Mesendoderm (in vitro differentiated cells): ENCODE measurements at regions not wholly inside any gene's neighbourhood (a gene's known extent, or its start where the extent isn't known, plus 50 kb on each side); places are given as distances from the start of the nearest gene placed in this dataset.

Source experiments
- DNase-seq: peaks from one replicate; pipeline ENCODE4 v3.0.0; 2013
- H2AK5ac ChIP-seq: 2 replicates; pipeline ENCODE4 v1.6.1; 2013; ENCODE audit warnings: low read length, inconsistent platforms
- H2BK120ac ChIP-seq: 2 replicates; pipeline ENCODE4 v1.6.1; 2013; ENCODE audit warnings: low read depth, mild to moderate bottlenecking, low read length, moderate library complexity, mixed read lengths
- H2BK15ac ChIP-seq: replicated peaks from 2 replicates; pipeline ENCODE4 v1.6.1; 2013; ENCODE audit warnings: low read depth, mild to moderate bottlenecking, moderate library complexity
- H2BK5ac ChIP-seq: 2 replicates; pipeline ENCODE4 v1.6.1; 2013; ENCODE audit warnings: low read length, inconsistent platforms
- H3K18ac ChIP-seq: 2 replicates; pipeline ENCODE4 v1.6.1; 2013; ENCODE audit warnings: mild to moderate bottlenecking, low read length, mixed read lengths
- H3K23ac ChIP-seq: one replicate; pipeline ENCODE4 v1.6.1; 2013; ENCODE audit warnings: low read length
- H3K27ac ChIP-seq: 2 replicates; pipeline ENCODE4 v1.5.1; 2013; ENCODE audit warnings: low read depth, mild to moderate bottlenecking, inconsistent platforms, low read length, moderate library complexity
- H3K27me3 ChIP-seq: 2 replicates; pipeline ENCODE4 v1.6.1; 2013; ENCODE audit warnings: low read length, control low read depth, mild to moderate bottlenecking, inconsistent platforms; ENCODE audit not compliant: insufficient read depth, poor library complexity
- H3K36me3 ChIP-seq: 2 replicates; pipeline ENCODE4 v1.6.1; 2013; ENCODE audit warnings: low read length, inconsistent platforms; ENCODE audit not compliant: control insufficient read depth, insufficient read depth
- H3K4ac ChIP-seq: one replicate; pipeline ENCODE4 v1.6.1; 2013; ENCODE audit warnings: low read depth, mild to moderate bottlenecking, low read length, moderate library complexity
- H3K4me1 ChIP-seq: 2 replicates; pipeline ENCODE4 v1.6.1; 2013; ENCODE audit warnings: low read depth, low read length, inconsistent platforms; ENCODE audit not compliant: control insufficient read depth
- H3K4me2 ChIP-seq: 2 replicates; pipeline ENCODE4 v1.6.1; 2013; ENCODE audit warnings: low read length
- H3K4me3 ChIP-seq: 2 replicates; pipeline ENCODE4 v1.5.1; 2013; ENCODE audit warnings: mild to moderate bottlenecking, low read length
- H3K56ac ChIP-seq: one replicate; pipeline ENCODE4 v1.6.1; 2013; ENCODE audit warnings: low read length
- H3K79me1 ChIP-seq: 2 replicates; pipeline ENCODE4 v1.6.1; 2013; ENCODE audit warnings: low read length, inconsistent platforms
- H3K79me2 ChIP-seq: 2 replicates; pipeline ENCODE4 v1.6.1; 2013; ENCODE audit warnings: mild to moderate bottlenecking, low read length; ENCODE audit not compliant: control insufficient read depth, insufficient read depth
- H3K9ac ChIP-seq: 2 replicates; pipeline ENCODE4 v1.6.1; 2013; ENCODE audit warnings: low read length, inconsistent platforms
- H4K5ac ChIP-seq: one replicate; pipeline ENCODE4 v1.6.1; 2013; ENCODE audit warnings: low read length
- H4K8ac ChIP-seq: one replicate; pipeline ENCODE4 v1.6.1; 2013; ENCODE audit warnings: low read depth, mild to moderate bottlenecking, control low read depth, low read length, moderate library complexity
- WGBS: extraction: QIAGEN DNeasy Blood & Tissue Kit; methylation state at CpG from one replicate; pipeline ENCODE4 v1.1.7; 2013; ENCODE audit warnings: low lambda C conversion rate, missing lambda C conversion rate; ENCODE audit not compliant: insufficient coverage; ENCODE audit errors: extremely low coverage; 5-methylcytosine and 5-hydroxymethylcytosine counted together

DNA sequence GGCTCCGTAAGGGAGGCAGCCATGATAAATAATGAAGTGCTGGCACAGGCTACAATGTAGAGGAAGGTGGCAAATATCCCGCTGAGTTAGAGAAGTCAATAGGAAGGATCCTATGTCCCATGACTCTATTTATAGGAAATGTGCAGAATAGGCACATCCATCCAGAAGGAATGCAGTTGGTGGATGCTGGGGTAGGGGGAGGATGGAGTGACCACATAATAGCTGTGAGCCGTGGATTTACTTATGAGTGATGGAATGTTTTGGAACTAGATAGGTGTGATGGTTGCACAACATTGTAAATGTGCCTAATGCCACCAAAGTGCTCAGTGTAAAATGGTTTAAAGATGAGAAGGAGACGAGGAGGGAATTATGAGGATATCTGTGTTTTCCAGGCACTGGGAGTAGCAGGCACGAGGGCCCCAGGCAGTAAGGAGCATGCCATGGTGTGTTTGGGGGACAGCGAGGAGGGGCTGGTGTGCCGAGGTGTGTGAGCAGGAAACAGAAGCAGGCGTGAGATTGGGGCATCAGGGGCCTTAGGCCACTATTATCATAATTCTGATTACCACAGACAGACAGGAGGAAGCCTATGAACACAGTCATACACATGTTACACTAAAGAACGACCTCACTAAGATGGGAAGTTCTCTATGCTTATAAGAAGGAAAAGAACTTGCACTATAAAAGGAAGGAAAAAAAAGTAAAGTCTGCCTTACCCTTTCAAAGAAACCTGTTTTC, 837.3 kb upstream of the TMEM132C start:
- Histone ChIP-seq H3K56ac (no peak overlapping the region), H4K8ac (no peak overlapping the region), H3K36me3 (no peaks in the 10 kb centered on the region), H3K23ac (no peak overlapping the region), H4K5ac (no peak overlapping the region), H3K27ac (no peak overlapping the region), H3K4me2 (no peak overlapping the region), H3K79me1 (no peaks in the 10 kb centered on the region), H3K4me3 (no peak overlapping the region), H3K4me1 (no peaks in the 10 kb centered on the region), H2AK5ac (no peak overlapping the region), H2BK5ac (no peak overlapping the region), H3K9ac (no peak overlapping the region), H2BK120ac (no peak overlapping the region), H2BK15ac (no peak overlapping the region), H3K18ac (no peak overlapping the region), H3K27me3 (no peaks in the 10 kb centered on the region), H3K79me2 (no peaks in the 10 kb centered on the region), H3K4ac (no peak overlapping the region)
- DNase-seq = no peak
- no CpG with 5 or more reads among the region's 9 CpGs for WGBS

DNA sequence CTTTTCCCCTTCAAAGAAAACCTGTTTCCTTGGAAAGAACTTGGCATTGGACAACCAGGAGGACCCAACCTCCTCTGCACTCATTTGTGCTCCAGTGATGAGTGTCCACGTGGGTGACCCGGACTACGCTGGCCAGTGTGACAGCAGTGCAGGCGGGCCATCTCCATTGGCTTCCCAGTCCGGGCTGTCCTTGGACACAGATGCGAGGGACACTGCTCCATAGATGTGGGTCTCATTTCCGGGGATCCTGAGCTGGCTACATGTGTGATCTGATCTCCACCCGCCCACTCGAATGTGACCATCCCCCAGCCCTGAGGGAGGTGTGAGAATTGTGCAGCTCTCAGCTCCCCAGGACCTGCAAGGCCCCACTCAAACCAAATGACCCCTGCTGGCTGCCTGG, 836.6 kb upstream of the TMEM132C start:
- Histone ChIP-seq H3K9ac (no peak overlapping the region), H4K8ac (no peak overlapping the region), H3K79me1 (no peaks in the 10 kb centered on the region), H4K5ac (no peak overlapping the region), H3K23ac (no peak overlapping the region), H3K4me3 (no peak overlapping the region), H3K4ac (no peak overlapping the region), H2BK120ac (no peak overlapping the region), H2BK15ac (no peak overlapping the region), H3K36me3 (no peaks in the 10 kb centered on the region), H2AK5ac (no peak overlapping the region), H3K56ac (no peak overlapping the region), H3K4me2 (no peak overlapping the region), H3K4me1 (no peaks in the 10 kb centered on the region), H3K79me2 (no peaks in the 10 kb centered on the region), H2BK5ac (no peak overlapping the region), H3K27me3 (no peaks in the 10 kb centered on the region), H3K18ac (no peak overlapping the region), H3K27ac (no peak overlapping the region)
- DNase-seq = no peak
- no CpG with 5 or more reads among the region's 9 CpGs for WGBS

- no peaks in the 10 kb centered on the region for H3K79me1 ChIP-seq
- no peak overlapping the region for H3K4me2 ChIP-seq
- H2AK5ac ChIP-seq = no peak overlapping the region
- H3K23ac ChIP-seq = no peak overlapping the region
- H3K18ac ChIP-seq = no peak overlapping the region
- H3K36me3 ChIP-seq = no peaks in the 10 kb centered on the region
- no peak overlapping the region for H2BK5ac ChIP-seq
- no peaks in the 10 kb centered on the region for H3K79me2 ChIP-seq
- no peak for DNase-seq
- WGBS = no CpG with 5 or more reads among the region's 6 CpGs
- H2BK15ac ChIP-seq = no peak overlapping the region
- H3K27ac ChIP-seq = no peak overlapping the region
- no peak overlapping the region for H3K4ac ChIP-seq
- no peaks in the 10 kb centered on the region for H3K27me3 ChIP-seq
- no peak overlapping the region for H3K9ac ChIP-seq
- no peak overlapping the region for H4K8ac ChIP-seq
- H2BK120ac ChIP-seq = no peak overlapping the region
- H4K5ac ChIP-seq = no peak overlapping the region
- no peak overlapping the region for H3K56ac ChIP-seq
- H3K4me3 ChIP-seq = no peak overlapping the region
- no peaks in the 10 kb centered on the region for H3K4me1 ChIP-seq
Observed at GRCh38 chr12:127431177-127431576, 835.8 kb upstream of the TMEM132C start.

- Histone ChIP-seq H3K9ac (no peak overlapping the region), H3K79me1 (no peaks in the 10 kb centered on the region), H2BK5ac (no peak overlapping the region), H3K56ac (no peak overlapping the region), H3K4me2 (no peak overlapping the region), H3K36me3 (no peaks in the 10 kb centered on the region), H2BK120ac (no peak overlapping the region), H4K5ac (no peak overlapping the region), H3K4me1 (no peaks in the 10 kb centered on the region), H3K79me2 (no peaks in the 10 kb centered on the region), H3K27me3 (no peaks in the 10 kb centered on the region), H3K18ac (no peak overlapping the region), H3K4me3 (no peak overlapping the region), H4K8ac (no peak overlapping the region), H2AK5ac (no peak overlapping the region), H2BK15ac (no peak overlapping the region), H3K23ac (no peak overlapping the region), H3K4ac (no peak overlapping the region), H3K27ac (no peak overlapping the region)
- no peak for DNase-seq
- WGBS = no CpG with 5 or more reads among the region's 5 CpGs
Observed at GRCh38 chr12:127431594-127431993, 835.4 kb upstream of the TMEM132C start.

DNA sequence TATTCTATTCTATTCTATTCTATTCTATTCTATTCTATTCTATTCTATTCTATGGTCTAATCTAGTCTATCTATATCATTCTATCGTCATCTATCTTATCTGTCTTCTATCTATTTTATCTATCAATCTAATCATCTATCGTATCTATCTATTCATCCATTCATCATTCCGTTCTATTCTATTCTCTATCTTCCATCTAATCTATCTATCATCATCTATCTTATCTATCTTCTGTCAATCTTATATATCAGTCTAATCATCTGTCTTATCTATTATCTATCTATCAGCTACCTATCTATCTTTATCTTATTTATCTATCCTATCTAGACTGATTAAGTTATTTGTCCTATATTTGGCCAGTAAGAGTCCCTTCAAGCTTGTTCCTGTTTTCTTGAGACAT, 831.5 kb upstream of the TMEM132C start:
- WGBS = 100% methylated on average over 3 of the region's 3 CpGs
- no peak overlapping the region for H2AK5ac ChIP-seq

More for the DNA sequence above, 831.5 kb upstream of the TMEM132C start:
- Histone ChIP-seq H3K4ac (no peak overlapping the region), H3K56ac (no peak overlapping the region), H3K79me2 (no peaks in the 10 kb centered on the region), H3K4me1 (no peaks in the 10 kb centered on the region), H2BK120ac (no peak overlapping the region), H3K9ac (no peak overlapping the region), H3K79me1 (no peaks in the 10 kb centered on the region), H3K4me2 (no peak overlapping the region), H3K27ac (no peak overlapping the region), H3K4me3 (no peak overlapping the region), H3K23ac (no peak overlapping the region), H4K5ac (no peak overlapping the region), H3K36me3 (no peaks in the 10 kb centered on the region), H2BK15ac (no peak overlapping the region), H4K8ac (no peak overlapping the region), H3K18ac (no peak overlapping the region), H2BK5ac (no peak overlapping the region), H3K27me3 (no peaks in the 10 kb centered on the region)
- DNase-seq = no peak
